ENCODE measurements at regions not wholly inside any gene's neighbourhood (a gene's known extent, or its start where the extent isn't known, plus 50 kb on each side); places are given as distances from the start of the nearest gene placed in this dataset.

DNA sequence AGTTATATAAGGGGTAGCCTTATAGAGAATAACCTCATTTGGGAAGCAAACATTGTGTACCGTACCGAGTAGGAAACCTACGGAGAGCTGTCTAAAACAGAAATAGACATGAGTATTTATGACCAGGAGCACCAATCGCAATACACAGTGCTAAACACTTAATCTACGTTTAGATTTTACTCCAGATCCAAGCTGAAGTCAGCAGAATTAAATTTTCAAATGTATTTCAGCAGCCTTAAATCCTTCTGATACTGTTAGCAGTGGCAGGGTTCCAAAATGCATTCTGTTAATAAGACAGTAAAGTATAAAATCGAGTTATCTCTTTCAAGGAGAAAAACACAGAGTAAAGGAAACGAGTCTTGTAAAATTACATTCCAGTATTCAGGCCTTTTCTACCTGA is 118.1 kb upstream of the ZNF521 start:
- no peak for DNase-seq

DNA sequence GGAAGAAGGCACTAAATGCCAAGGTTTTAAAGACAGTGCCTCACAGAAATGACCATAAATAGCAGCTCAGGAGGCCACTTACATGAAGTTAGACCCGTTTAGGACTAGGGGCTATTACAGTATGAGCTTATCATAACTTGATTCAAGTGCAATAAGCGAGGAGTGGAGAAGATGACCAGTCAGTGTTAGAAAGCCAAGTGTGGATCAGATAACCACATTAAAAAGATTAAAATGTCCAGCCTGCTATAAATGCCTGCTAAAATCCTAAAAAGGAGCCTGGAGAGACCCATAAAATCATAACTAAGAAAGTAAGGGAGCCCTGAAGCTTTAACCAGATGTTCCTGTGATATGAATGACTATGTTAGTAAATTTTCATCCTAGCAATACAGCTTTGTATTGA is 117.5 kb upstream of the ZNF521 start:
- DNase-seq, result no peak

DNA sequence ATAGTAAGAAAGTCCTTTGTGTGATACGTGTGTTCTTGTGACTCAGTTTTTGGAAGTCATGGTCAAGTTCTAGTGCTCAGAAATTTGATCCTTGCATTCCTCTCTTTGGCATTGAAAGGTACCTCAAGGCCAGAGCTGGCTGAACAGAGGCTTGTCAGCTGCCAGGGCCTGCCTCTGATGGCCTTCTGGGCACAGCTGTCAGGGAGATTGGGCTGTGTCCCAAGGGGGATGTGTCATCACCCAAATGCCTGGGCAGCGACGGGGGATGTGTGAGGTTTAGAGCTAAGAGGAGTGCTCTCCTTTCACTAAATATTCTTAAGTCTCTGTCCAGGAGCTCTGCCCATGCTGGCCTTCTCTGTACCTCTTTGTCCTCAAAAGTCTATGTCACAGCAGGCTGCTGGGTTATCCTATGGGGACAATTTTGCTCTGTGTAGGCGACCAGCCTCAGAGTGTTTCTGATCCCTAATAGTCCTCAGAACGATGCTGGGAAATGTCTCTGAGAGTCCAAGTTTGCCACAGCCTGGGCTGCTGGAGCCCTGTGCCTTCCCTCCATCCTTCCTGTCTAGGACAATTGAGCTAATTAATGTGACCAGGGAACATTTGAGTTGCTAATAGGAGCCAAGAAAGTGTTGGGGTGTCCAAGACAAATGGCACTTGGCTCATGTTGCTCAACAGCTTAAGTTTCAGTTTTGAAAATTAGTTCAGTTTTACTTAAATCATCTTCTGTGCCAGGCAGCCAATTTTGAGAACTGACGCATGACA is 115.4 kb upstream of the ZNF521 start:
- DNase-seq, result no peak

DNA sequence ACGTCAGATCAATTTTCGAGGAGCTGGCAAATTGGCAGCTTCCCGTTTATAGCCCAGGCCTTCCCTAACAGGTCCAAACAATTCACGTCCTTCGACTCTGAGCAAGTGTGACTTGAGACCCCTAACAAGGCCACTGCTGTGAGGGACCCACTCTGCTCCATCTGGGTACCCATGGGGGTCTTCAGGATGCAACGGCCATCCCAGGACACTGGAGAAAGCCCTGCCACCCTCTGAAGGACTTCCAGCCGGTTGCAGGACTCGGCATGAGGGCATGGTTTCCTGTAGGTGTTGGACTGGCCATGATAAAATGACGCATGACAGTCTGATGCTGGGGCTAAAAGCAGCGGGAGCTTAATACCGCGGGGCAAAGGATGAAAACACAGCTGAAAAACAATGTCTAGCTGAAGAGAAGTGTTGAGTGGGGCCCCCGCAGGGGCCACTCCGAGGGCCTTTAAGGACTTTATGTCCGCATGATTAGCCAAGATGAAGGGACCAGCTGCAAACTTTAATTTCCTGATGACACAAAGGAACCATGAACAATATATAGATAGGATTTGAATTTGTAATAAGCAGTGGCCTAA is 113.3 kb upstream of the ZNF521 start:
- DNase-seq, result no peak

DNA sequence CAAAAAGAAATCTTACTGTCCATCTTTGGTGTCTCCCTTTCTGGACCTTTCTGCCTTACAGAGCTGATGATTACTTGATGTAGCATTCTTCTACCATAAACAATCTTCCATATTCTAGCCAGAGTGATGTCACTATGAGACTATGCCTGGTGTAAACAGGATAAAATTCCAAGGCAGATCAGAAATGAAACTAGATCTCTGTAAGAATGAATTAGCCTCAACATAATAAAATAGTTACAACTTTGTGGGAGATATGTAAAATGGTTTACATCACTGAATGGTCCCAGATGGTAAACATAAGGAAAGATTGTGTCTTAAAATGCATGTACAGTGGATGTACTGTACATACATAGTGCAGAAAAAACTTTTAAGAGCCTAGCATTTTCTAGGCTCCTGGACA is 112.3 kb upstream of the ZNF521 start:
- no peak for DNase-seq

DNA sequence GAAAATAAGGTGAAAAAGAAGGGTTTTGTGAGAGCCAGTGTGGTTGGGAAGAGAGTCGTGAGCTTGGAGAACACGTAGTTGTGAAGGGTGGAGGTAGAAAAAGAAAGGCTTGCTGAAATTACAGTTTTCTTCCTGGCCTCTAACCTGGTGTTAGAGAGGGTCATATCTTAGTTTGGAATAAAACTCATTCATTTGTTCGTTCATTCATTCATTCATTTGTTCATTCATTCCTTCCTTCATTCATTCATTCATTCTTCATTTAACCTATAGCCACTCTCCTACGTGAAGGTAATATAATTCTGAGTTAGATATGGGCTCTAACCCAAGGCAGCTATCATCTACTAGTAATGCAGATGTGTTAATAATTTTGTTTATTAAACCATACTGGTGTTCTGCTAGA is 111.8 kb upstream of the ZNF521 start:
- no peak for DNase-seq

DNA sequence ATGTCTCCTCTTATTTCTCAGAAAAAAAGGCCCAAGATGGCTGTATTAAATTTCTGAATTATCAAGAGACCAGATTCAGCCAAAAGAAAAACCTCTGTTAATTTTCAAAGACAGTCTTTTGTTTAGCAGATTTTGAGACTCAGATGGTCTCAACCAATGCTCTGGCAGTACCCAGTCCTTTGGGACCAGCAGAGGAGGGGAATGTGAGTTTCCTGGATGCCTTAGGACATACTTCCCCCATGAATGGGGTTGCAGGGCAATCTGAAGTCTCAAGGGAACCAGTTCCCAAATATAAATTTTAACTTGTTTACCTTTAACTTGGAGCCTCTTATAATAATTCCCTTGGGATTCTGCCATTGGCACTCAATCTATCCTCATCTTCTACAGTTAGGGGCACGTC is 107.8 kb upstream of the ZNF521 start:
- DNase-seq, result no peak

DNA sequence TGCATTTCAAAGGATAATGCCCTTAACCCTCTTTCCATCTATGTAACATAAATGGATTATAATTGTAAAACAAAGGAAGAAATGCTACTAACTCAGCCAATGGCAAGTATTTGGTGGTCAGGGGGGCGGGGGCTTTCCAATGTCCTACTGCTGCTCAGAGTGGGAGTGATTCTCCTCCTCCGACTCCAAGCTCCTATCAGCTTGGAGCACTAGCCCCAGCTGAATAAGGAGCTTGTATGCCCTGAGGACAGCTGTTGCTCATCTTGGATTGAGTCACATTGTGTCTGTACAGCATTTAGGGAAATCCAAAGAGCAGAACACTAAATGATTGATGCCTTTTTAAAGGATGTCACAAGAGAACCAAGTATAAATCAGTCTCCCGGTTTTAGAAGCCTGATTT is 105.6 kb upstream of the ZNF521 start:
- DNase-seq, result no peak

DNA sequence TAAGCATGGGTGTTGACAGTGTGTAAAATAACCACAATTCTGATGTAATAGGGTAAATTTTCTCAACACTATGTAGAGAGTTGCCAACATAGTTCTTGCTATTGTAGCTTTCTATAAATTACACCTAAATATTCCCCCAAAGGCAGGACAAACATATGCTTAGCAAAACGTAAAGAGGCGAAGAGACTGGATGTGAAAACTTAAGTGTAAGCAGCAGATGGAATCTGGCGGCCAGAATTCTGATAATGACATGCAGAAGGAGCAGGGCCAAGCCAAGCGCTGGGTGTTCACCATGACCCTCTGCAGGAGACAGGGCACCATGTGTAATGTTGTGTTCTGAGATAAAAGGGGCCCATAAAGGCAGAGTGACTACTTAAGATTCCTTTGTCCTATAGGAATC is 105.2 kb upstream of the ZNF521 start:
- DNase-seq, result no peak

DNA sequence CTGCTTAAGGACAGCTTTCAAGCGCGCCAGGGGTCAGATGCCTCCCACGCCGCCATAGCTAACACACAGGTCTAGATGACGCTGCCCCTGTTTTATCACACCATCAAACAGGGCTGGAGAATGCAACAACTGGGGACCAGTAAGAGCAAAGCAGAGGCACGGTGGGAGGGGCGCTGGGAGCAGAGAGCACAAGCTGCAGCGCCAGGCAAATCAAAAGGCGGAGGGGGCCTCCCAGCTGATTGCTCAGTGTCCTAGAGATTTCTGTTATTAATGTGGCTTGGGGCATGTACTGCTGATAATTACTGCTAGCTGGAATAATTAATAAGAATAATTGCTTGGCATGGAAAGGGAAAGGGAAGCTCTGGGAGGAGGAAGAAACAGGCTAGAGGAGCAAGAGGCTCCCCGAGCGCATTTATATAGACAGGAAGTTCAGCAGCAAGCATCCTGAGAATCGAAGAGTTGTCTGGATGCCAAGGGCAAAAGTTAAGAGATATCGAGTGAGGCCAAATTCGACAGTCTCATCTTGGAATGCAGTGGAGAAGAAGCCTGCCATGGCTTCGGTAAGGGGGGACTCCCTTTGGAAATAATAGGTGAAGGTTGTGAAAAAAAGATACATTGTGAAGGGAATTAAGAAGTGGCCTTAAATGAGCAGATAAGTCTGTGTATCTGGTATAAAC is 104.5 kb upstream of the ZNF521 start:
- DNase-seq, result no peak

DNA sequence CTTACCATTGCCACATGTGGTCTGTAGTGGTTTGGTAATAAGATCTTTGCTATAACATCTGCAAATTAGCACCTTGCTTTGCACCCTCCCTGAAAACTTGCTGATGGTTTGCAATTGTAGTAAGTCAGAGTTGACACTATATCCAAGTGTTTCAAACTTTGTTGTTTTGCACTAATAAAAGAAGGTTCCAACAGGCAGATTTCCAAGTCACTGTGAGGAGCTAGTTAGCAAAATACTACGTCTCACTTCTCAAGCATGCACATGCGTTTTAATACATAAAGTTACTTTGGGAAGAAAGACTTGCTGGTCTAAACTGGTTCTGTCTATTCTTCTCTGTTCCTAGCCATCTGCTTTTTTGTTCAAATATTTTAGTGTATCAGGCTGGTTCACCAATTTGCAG is 103.7 kb upstream of the ZNF521 start:
- no peak for DNase-seq

DNA sequence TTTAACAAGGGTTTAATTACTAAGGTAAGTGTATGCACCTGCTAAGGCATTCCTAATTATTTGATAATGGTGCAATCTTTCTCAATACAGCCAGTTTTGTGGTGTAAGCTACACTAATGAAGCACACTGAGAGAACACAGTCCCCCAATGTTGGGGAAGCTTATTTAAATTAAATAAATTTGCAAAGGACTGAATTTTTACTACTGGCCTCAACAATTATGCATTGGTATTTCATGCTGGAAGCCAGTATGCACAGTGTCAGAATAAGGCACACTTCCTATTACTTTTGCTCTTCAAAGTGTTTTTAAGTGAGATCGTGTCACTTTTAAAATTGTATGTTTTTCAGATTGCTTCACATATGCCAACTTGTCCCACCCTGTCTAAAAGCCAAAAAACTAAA is 103.2 kb upstream of the ZNF521 start:
- no peak for DNase-seq

DNA sequence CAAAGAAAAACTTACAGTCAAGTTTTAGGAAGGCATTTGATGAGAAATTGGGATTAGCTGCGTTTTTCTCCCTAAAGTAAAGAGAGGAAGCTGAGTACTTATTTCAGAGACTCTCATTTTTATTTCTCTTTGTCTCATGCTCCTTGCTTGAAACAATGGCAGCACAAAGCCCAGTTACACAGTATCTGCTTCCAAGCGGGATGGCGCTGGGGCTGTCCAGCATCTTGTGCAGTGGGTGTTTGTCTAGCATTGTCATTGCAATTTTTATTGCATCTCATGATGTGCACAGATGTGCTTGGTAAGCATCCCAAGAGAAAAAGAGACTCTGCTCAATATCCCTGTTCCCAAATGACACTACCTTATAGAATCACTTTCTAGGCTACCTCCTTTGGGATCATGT is 102.8 kb upstream of the ZNF521 start:
- DNase-seq, result no peak

DNA sequence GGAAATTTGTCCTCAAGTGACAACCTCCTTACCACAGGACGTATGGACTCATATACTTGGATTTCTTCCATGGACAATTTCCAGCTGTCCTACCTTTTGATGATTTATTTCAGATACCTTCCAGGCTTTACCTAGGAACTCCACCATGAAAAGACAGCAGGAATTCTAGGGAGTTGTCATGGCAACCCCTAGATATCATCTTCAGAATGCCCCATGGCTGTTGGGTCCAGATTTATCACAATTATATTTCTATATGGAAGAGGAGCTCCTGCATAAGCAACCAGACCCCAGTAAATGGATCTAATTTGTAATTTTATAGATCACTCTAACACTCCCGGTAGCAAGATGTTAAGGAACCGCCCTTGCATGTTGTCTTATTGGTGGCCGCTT is 102.3 kb upstream of the ZNF521 start:
- no peak for DNase-seq

DNA sequence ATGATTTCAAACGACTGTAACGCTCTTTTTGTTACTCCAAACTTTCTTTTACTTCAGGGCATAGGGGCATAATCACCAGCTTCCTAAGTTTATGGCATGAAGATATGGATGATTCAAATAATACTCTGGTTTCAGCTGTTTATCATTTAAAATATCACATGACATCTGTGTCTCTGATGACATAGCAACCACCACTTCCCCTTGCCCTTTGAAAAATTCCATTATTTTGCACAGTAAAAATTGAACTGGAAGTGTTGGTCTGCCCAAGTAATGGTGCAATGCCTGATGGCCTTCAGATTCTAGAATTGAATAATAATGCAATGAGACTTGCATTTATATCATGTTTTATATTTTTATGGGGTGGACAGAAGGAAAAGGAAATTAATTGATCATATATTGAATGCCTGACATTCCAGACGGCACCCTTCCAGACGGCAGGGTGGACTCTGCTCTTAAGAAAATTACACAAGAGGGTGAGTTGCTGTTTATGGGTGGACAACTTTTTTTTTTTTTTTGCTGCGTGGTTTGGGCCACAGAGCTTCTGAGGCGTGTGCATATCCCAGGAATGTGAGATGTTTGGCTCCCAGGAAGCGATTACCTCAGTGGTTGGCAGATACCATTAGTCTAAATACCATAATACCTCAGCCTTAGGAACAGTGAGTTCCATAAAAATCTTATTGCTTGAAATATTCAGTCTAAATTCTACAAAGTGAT is 101.7 kb upstream of the ZNF521 start:
- no peak for DNase-seq

DNA sequence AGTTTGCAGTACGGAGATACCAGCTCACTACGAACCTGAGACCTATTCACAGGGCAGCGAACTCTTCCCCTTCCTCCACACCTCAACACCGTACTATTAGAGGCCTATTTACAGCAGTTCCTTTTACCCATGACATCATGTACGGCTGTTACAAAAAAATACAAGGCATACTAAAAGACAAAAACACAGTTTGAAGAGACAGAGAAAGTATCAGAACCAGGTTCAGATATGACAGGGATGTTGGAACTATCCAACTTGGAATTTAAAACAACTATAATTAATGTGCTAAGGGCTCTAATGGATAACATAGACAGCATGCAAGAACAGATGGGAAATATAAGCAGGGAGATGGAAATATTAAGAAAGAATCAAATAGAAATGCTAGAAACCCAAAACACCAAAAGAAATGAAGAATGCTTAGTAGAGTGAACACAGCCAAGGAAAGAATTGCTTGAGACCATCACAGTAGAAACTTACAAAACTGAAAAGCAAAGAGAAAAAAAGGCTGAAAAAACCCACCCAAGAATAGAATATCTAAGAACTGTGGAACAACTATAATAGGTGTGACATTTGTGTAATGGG is 99.2 kb upstream of the ZNF521 start:
- no peak for DNase-seq

DNA sequence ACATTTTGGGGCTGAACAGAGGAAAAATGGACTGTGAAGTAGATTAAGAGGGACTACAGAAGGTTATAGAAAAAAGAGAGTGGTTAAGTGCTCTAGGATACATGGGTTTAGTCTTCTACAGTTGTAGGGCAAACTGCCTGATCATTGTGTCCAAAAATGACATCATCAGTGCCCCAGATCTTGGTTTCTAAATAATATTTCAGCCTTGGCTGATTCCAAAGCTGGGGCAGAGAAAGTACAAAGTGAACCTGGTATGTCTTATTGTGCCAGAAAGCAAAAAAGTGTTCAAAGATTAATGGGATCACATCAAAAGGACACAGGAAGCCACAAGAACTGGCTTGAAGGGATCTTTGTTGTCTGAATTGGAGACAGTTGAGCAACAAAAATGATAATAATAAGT is 97.1 kb upstream of the ZNF521 start:
- DNase-seq, result no peak

DNA sequence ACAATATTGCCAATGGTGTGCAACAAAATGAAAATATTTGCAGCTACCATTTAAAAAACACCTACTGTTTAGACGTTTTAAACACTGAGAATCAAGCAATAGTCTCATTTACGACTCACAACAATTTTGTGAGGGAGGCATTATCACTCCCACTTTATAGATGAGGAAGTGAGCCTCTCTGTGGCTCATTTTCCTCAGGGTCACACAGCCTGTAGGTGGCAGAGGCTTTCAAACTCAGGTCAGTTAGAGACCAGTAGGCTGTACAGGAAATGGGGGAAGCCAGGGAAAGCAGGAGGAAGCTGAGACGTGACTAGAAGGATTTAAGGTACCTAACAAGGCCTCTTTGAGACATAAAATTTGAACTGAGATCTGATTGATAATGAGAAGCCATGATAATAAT is 95.0 kb upstream of the ZNF521 start:
- no peak for DNase-seq

DNA sequence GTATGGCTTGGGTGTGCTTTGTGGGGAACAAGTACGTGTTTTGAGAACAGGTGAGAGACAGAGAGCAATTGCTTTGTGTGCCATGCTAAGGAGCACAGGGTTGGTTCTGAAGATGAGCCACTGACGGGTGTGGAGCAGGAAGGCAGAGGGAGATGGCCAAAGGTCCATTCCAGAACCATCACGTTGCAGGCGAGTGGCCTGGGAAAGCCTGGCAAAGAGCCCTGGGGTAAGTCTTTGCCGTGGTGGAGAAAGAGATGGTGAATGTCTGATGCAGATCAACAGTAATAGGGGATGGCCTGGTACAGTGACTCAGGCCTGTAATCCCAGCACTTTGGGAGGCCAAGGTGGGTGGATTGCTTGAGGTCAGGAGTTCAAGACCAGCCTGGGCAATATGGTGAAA is 93.5 kb upstream of the ZNF521 start:
- DNase-seq, result no peak

DNA sequence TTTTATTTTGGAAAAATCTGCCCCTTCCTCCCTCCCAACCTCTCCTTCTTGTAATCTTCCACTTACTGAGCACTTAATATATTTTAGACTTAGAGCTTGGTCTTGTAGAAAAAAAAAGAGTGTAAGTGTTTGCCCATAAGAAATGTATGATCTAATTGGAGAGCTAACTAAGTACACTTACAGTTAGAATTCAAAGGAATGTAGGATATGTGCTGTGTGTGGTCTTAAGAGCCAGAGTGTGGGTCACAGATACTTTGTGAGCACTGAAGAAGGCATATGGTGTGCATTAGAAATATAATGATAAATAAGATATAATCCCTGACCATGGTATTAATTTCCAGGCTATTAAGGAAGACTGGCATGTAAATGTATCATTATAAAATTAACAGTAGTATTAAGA is 91.8 kb upstream of the ZNF521 start:
- no peak for DNase-seq

DNA sequence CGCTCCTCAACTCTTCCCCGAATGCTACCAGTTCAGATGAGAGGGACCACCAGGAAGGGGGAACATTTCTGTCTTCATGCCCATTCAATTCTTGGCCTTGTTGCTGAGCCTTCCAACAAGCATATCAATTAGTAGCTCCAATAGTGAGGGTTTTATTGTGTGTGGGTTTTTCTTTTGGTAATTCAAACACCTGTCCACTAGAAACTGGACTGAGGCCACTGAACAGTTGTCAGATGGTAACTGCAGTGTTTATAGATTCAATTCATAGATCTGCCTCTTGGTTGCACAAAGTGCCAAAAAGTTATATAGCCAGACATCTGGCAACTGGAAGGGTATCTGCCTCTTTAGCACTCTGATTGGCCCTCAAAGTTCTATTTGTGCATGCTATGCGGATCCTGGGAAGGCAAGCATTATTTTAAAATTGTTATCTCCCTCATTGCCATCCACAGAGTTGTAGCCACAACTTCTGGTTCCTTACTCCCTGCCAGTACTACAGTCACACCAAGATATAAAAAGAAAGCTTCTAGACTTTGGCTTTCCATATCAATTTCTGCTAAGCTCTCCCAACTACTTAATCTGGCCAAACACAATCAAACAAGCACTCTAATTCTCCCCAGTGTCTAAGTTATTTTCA is 83.3 kb upstream of the ZNF521 start:
- no peak for DNase-seq

DNA sequence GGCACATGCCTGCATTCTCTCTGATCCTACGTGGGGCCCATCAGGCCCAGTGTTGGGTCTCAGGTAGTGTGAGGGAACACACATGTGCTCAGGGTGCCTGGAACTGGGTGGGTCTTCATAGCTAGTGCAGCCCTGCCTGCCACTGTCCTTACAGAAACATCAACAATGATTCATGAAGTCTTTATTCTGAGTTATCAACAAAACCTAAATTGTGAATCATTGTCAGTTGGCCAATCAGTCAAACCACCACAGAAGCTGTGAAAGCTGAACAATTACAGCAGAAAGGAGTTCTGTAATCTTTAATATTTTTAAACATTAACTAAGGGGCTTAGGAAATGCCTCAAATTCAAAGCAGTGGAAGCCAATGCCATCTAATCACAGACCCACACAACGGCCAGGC is 82.8 kb upstream of the ZNF521 start:
- no peak for DNase-seq

DNA sequence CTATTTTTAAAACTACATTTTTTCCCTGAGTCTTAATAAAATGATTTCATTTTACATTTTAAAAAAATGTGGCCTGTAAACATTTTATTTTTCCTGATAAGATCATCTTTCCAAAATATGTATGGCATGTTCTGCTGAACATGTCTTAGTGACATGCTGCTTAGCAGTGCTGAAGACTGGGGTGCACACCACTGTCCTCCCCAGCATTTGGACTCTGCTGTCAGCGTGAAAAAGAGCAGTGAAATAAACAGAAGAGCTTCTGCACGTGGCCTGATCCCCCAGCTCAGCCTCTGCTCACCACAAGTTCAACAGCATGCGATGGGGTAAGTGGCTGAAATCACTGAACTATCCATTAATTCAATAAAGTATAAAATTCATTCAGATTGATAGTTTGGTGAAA is 81.6 kb upstream of the ZNF521 start:
- no peak for DNase-seq

Measured in T-helper 1 cell (primary cell).